ENCODE measurements at regions not wholly inside any gene's neighbourhood (a gene's known extent, or its start where the extent isn't known, plus 50 kb on each side); places are given as distances from the start of the nearest gene placed in this dataset.
"Not testable (repeated sequence)": the region's sequence is repeated elsewhere in the genome, so short reads cannot be mapped to it uniquely, and the experiment has no call there.

GRCh38 chr14:105678996-105679958 lies 152.9 kb downstream of the TMEM121 start:
- not testable (repeated sequence) for DNase-seq (ENCODE audit: extremely low read depth, low read depth)

DNA sequence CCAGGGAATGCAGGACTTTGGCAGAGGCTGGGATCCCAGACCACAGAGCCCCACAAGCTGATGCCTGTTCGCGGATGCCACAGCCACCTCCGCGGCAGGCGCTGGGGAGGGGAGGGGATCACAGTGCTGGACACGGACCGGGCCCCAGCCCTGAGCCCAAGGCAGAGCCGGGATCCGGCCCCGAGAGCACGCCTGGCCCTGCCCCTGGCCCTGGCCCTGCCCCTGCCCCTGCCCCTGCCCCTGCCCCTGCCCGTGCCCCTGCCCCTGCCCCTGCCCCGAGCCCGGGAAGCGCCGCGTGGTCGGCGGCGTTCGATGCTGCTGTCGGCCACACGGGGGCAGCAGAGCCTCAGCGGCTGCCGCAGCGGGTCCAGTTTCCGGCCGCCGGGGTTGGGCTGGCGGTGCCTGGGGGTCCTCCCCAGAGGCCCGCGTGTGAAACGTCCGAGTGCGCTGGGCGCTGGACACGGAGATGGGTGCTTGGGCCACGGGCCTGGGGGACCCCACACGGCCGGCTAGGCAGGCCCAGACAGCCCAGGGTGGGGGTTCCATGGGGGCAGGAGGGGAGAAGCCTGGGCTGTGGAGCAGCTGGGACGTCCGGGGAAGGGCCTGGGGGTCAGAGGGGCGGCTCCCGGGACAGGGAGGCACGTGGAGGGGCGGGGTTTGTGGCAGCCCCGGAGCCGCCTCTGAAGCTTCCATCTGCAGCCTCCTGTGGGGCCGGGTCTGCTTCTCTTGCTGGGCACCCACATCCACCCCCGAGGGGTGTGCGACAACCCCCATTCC lies 153.8 kb downstream of the TMEM121 start:
- not testable (repeated sequence) for DNase-seq (ENCODE audit: extremely low read depth, low read depth)

DNA sequence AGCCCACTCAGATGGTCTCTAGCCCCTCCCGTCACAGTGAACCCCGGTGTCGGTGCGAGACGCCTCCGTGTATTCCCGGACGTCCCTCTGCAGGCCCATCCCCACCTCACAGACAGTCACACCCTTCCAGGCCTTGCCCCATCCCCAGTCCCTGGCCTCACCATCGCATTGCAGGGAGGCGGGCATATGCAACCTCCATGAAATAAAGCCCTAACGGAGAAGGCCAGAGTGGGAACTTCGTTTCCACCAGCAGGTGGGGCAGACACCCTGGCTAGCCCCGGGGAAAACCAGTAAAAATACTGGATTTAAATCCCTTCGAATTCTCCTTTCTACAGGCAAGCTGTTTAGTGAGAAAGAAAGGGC lies 154.3 kb downstream of the TMEM121 start:
- DNase-seq (ENCODE audit: extremely low read depth, low read depth), result not testable (repeated sequence)

DNA sequence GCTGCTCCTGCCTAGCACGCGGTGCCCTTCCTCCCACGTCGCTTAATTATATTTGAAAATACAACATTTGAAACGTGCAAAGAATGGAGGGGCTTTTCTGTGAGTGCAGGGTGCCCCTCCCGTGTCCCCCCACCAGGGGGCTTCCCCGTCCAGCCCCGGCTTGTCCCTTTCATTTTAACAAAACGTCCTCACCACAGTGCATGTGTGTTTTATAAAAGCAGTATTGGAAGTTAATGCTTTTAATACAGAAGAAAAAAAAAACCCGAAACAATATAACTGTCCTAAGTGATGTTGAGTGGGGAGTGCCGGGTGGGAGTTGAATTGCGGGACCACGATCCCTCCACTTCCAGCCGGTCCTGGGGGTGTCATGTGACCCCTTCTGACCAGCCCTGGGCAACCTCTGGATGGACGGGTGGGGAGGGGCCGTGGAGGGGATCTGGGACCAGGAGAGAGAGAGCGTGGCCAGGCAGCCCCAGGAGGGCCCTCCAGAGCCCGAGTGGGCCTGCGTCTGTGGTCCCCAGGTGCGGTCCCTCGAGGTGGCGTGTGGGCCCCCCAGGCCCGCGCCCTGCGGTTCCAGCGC lies 155.3 kb downstream of the TMEM121 start:
- not testable (repeated sequence) for DNase-seq (ENCODE audit: extremely low read depth, low read depth)

- DNase-seq (ENCODE audit: extremely low read depth, low read depth), result not testable (repeated sequence)
Measured at GRCh38 chr14:105682442-105682841, 156.1 kb downstream of the TMEM121 start.

- no peak for TF ChIP-seq CTCF (IDR thresholded peaks at IDR 0.05; ENCODE audit: low read depth, low read length)
- no peak for DNase-seq (ENCODE audit: extremely low read depth, low read depth)
Measured at GRCh38 chr14:105682956-105683570, 156.7 kb downstream of the TMEM121 start.

DNA sequence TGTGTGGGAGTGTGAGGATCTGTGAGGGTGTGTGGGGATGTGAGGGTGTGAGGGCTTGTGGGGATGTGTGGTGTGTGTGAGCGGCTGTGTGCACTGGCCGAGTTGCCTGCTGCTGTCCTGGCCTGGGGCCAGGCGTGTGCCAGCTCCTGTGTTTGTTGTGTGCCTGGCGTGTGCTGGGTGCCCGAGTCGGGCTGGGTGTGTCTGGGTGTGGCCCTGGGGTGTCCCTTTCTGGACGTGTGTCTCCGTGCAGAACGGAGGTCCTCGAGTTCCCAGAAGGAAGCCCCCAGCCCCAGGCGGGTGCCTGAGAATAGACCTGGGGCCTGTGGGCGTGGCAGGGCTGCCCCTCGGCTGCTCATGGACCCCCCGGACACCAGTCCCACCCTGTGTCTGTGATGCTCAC lies 157.7 kb downstream of the TMEM121 start:
- DNase-seq (ENCODE audit: extremely low read depth, low read depth), result not testable (repeated sequence)

GRCh38 chr14:105684597-105684996 lies 158.2 kb downstream of the TMEM121 start:
- not testable (repeated sequence) for DNase-seq (ENCODE audit: extremely low read depth, low read depth)

GRCh38 chr14:105685003-105685402 lies 158.6 kb downstream of the TMEM121 start:
- no peak for DNase-seq (ENCODE audit: extremely low read depth, low read depth)
- TF ChIP-seq CTCF (IDR thresholded peaks at IDR 0.05; ENCODE audit: low read depth, low read length), result no peak

DNA sequence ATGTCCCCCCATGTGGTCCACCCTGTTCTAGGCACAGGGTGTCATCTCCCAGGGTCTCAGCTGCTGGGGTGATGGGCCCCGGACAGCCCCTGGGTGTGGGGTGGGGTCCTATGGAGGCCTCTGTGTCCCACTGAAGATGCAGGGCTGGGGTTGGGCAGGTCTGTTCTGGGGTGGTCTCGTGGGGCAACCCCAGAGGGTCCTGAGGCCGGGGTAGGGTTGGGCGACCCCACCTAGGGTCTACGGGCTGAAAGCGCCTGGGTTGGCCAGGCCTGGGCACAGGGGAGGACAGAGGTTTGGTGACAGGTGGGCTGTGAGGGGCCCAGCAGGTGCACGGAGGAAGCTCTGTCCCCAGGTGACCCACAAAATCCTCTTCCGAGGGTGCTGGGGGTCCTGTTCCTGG lies 159.2 kb downstream of the TMEM121 start:
- DNase-seq (ENCODE audit: extremely low read depth, low read depth), result not testable (repeated sequence)

DNA sequence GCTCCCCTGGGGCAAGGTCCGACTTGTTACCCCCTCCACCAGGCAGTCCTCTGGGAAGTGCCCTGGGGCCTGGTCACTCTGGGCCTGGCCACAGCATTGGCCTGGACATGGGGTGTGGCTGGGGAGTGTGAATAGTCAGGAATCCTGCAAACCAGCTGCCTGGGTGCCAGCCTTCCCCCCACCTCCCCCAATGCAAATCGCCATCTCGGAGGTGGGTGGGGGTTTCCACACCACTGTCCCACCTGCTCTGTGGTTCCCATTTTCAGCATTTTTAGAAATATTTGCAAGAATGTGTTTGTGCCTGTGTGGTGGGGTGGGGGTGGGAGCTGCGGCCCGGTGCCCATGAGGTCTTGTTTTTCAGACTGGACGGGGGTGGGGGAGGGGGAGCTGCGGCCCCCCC lies 159.7 kb downstream of the TMEM121 start:
- not testable (repeated sequence) for DNase-seq (ENCODE audit: extremely low read depth, low read depth)

DNA sequence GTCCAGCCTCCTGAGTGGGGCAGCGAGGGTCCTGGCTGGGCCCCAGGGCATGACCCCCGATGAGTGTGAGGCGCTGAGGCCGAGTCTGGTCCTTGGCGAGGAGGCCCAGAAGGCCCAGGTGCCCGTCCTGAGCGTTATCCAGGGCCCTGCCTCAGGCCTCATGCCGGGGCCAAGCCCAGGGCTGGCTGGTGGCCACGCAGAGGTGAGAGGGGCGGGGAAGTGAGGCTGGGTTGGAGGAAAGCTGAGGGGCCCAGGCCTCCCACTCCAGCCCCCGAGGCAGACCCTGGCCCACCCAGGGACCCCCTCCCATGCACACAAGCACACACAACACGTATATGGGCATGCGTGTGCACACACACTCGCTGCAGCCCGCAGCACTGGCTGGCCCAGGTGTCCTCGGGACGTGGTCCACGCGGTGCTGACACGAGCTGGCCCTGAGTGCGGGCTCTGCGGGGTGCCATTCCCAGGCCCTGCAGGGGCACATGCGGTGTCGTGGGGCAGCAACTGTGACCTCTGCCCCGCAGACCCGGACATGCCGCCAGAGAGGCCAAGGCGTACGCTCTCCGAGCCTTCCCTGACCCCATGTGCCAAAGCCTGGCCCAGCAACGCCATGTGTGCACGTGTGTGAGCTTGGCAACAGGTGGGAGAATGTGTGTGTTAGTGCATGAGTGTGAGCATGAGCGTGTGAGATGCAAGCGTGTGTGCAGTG lies 160.2 kb downstream of the TMEM121 start:
- not testable (repeated sequence) for DNase-seq (ENCODE audit: extremely low read depth, low read depth)

DNA sequence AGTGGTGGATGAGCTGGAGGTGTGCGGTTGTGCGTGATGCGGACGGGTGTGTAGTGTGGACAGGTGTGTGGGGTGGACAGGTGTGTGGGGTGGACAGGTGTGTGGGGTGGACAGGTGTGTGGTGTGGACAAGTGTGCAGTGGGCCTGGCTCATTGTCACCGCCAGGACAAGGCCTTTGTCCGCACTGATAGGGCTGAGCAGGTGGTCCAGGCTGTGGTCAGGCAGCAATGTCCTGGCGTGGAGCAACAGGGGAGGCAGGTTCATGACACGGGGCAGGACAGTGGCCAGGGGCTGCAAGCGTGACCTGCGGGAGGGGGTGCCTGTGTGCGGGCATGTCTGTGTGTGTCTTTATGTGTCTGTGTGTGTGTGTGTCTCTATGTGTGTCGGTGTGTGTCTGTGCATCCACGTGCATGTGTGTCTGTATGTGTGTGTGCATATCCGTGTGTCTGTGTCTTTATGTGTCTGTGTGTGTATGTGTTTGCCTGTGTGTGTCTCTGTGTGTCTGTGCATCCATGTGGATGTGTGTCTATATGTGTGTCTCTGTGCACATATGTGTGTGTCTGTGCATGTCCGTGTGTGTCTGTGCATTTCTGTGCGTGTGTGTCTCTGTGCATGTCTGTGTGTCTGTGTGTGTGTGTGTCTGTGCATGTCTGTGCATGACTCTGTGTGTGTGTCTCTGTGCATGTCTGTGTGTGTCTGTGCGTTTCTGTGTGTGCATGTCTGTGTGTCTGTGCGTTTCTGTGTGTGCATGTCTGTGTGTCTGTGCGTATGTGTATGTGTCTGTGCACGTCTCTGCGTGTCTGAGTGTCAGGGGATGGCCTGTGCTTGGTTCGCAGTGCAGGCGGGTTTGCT lies 161.0 kb downstream of the TMEM121 start:
- DNase-seq (ENCODE audit: extremely low read depth, low read depth), result not testable (repeated sequence)

- DNase-seq (ENCODE audit: extremely low read depth, low read depth), result not testable (repeated sequence)
Measured at GRCh38 chr14:105688023-105688351, 161.6 kb downstream of the TMEM121 start.

- not testable (repeated sequence) for DNase-seq (ENCODE audit: extremely low read depth, low read depth)
Measured at GRCh38 chr14:105688664-105689221, 162.4 kb downstream of the TMEM121 start.
